ENCODE measurements at regions not wholly inside any gene's neighbourhood (a gene's known extent, or its start where the extent isn't known, plus 50 kb on each side); places are given as distances from the start of the nearest gene placed in this dataset.

DNA sequence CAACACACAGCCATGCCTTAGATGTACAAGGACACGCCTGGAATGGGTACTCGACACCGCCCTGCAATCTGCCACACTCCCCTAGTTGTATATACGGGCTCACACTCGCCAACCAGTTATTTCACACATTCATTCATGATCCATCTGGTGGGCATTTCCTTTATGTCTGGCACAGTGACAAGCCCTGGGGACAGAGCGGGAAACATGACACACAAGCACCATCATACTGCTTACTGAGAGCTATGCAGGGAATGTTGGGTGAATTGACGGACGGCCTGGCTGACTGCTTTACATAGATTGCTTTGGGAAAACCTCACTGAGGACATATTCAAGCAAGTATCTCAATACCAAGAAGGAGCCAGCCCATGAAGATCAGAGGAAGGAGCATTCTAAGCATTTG is 448.0 kb upstream of the SPRED2 start:
- TF ChIP-seq, protein P1, sequence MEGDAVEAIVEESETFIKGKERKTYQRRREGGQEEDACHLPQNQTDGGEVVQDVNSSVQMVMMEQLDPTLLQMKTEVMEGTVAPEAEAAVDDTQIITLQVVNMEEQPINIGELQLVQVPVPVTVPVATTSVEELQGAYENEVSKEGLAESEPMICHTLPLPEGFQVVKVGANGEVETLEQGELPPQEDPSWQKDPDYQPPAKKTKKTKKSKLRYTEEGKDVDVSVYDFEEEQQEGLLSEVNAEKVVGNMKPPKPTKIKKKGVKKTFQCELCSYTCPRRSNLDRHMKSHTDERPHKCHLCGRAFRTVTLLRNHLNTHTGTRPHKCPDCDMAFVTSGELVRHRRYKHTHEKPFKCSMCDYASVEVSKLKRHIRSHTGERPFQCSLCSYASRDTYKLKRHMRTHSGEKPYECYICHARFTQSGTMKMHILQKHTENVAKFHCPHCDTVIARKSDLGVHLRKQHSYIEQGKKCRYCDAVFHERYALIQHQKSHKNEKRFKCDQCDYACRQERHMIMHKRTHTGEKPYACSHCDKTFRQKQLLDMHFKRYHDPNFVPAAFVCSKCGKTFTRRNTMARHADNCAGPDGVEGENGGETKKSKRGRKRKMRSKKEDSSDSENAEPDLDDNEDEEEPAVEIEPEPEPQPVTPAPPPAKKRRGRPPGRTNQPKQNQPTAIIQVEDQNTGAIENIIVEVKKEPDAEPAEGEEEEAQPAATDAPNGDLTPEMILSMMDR (conservative IDR thresholded peaks at IDR 0.05; ENCODE audit: low read depth, low read length), result no peak
- no peak for TF ChIP-seq EZH2 (IDR thresholded peaks at IDR 0.05; ENCODE audit: borderline replicate concordance, low read depth, low read length, poor library complexity, severe bottlenecking)
